ENCODE measurements at regions not wholly inside any gene's neighbourhood (a gene's known extent, or its start where the extent isn't known, plus 50 kb on each side); places are given as distances from the start of the nearest gene placed in this dataset.

GRCh38 chr11:30729187-30729713, 143.1 kb upstream of the MPPED2 start:
- TF ChIP-seq MAZ (IDR thresholded peaks at IDR 0.05; ENCODE audit: borderline replicate concordance, low read depth, low read length) (no peak), RCOR1 (IDR thresholded peaks at IDR 0.05; ENCODE audit: insufficient replicate concordance, low read length) (no peak), CEBPB (IDR thresholded peaks at IDR 0.05; ENCODE audit: low read depth, low read length) (no peak), RFX5 (IDR thresholded peaks at IDR 0.05; ENCODE audit: low read depth, low read length) (no peak), CTCF (conservative IDR thresholded peaks at IDR 0.05; ENCODE audit: low read depth, low read length) (no peak)
